ENCODE measurements at regions not wholly inside any gene's neighbourhood (a gene's known extent, or its start where the extent isn't known, plus 50 kb on each side); places are given as distances from the start of the nearest gene placed in this dataset.

- Histone ChIP-seq H3K36me3 (ENCODE audit: control insufficient read depth, insufficient read depth, low read length) (no peaks in the 10 kb centered on the region), H3K27me3 (replicated peaks; ENCODE audit: control insufficient read depth, insufficient read depth, low read length) (no peaks in the 10 kb centered on the region), H3K4me3 (ENCODE audit: low read depth, low read length) (no peak overlapping the region), H3K4me1 (peaks cover 4% of the 10 kb centered on the region; the same call in 1 of the 2 replicates), H3K9me3 (no peaks in the 10 kb centered on the region)
- H3K36me3 Mint-ChIP-seq (ENCODE audit: insufficient read depth, unreplicated experiment), result no peaks in the 10 kb centered on the region
- no peak overlapping the region for H3K4me3 Mint-ChIP-seq (ENCODE audit: unreplicated experiment)
- BruUV-seq (replicated peaks), result no TSS peak
- POLR2A ChIA-PET, result no interaction called here
- H3K27me3 Mint-ChIP-seq (ENCODE audit: insufficient read depth, unreplicated experiment), result no peaks in the 10 kb centered on the region
- H3K4me1 Mint-ChIP-seq (ENCODE audit: low read depth, unreplicated experiment), result no peaks in the 10 kb centered on the region
- no peak overlapping the region for H3K27ac Mint-ChIP-seq (ENCODE audit: unreplicated experiment)
- CTCF ChIA-PET, result no interaction called here
- no peaks in the 10 kb centered on the region for H3K9me3 Mint-ChIP-seq (ENCODE audit: unreplicated experiment)
- intact Hi-C loops (cut with micrococcal nuclease; ENCODE audit: unreplicated experiment), result no loop called here
- DNase-seq, result no peak
- TF ChIP-seq CTCF (IDR thresholded peaks at IDR 0.05; ENCODE audit: insufficient read depth in 1 of 2, low read depth in 1 of 2, low read length in 1 of 2, severe bottlenecking in 1 of 2, unreplicated experiment in 1 of 2), result no peak
Measured at GRCh38 chr5:74196233-74196632, 444.3 kb downstream of the ENC1 start.

GRCh38 chr5:74194196-74194595 is 446.3 kb downstream of the ENC1 start:
- Histone ChIP-seq H3K4me3 (ENCODE audit: low read depth, low read length) (no peak overlapping the region), H3K4me1 (no peaks in the 10 kb centered on the region), H3K27me3 (replicated peaks; ENCODE audit: control insufficient read depth, insufficient read depth, low read length) (no peaks in the 10 kb centered on the region), H3K36me3 (ENCODE audit: control insufficient read depth, insufficient read depth, low read length) (no peaks in the 10 kb centered on the region), H3K9me3 (no peaks in the 10 kb centered on the region)
- POLR2A ChIA-PET, result no interaction called here
- Mint-ChIP-seq H3K27ac (ENCODE audit: unreplicated experiment) (no peak overlapping the region), H3K27me3 (ENCODE audit: insufficient read depth, unreplicated experiment) (no peaks in the 10 kb centered on the region), H3K4me3 (ENCODE audit: unreplicated experiment) (no peak overlapping the region), H3K4me1 (ENCODE audit: low read depth, unreplicated experiment) (no peaks in the 10 kb centered on the region), H3K36me3 (ENCODE audit: insufficient read depth, unreplicated experiment) (no peaks in the 10 kb centered on the region), H3K9me3 (ENCODE audit: unreplicated experiment) (no peaks in the 10 kb centered on the region)
- no peak for DNase-seq
- CTCF ChIA-PET, result no interaction called here
- TF ChIP-seq CTCF (IDR thresholded peaks at IDR 0.05; ENCODE audit: insufficient read depth in 1 of 2, low read depth in 1 of 2, low read length in 1 of 2, severe bottlenecking in 1 of 2, unreplicated experiment in 1 of 2), result no peak
- BruUV-seq (replicated peaks), result no TSS peak
- intact Hi-C loops (cut with micrococcal nuclease; ENCODE audit: unreplicated experiment), result no loop called here

- Mint-ChIP-seq H3K27ac (ENCODE audit: unreplicated experiment) (no peak overlapping the region), H3K4me1 (ENCODE audit: low read depth, unreplicated experiment) (no peaks in the 10 kb centered on the region), H3K9me3 (ENCODE audit: unreplicated experiment) (no peaks in the 10 kb centered on the region), H3K4me3 (ENCODE audit: unreplicated experiment) (no peak overlapping the region), H3K27me3 (ENCODE audit: insufficient read depth, unreplicated experiment) (no peaks in the 10 kb centered on the region), H3K36me3 (ENCODE audit: insufficient read depth, unreplicated experiment) (no peaks in the 10 kb centered on the region)
- Histone ChIP-seq H3K36me3 (ENCODE audit: control insufficient read depth, insufficient read depth, low read length) (no peaks in the 10 kb centered on the region), H3K9me3 (no peaks in the 10 kb centered on the region), H3K4me1 (no peaks in the 10 kb centered on the region), H3K27me3 (replicated peaks; ENCODE audit: control insufficient read depth, insufficient read depth, low read length) (no peaks in the 10 kb centered on the region), H3K4me3 (ENCODE audit: low read depth, low read length) (no peak overlapping the region)
- no peak for TF ChIP-seq CTCF (IDR thresholded peaks at IDR 0.05; ENCODE audit: insufficient read depth in 1 of 2, low read depth in 1 of 2, low read length in 1 of 2, severe bottlenecking in 1 of 2, unreplicated experiment in 1 of 2)
- POLR2A ChIA-PET, result no interaction called here
- no peak for DNase-seq
- CTCF ChIA-PET, result no interaction called here
- intact Hi-C loops (cut with micrococcal nuclease; ENCODE audit: unreplicated experiment), result no loop called here
- no TSS peak for BruUV-seq (replicated peaks)
Measured at GRCh38 chr5:74192606-74193299, 447.8 kb downstream of the ENC1 start.
